GM19468 (cell line): ENCODE measurements at regions not wholly inside any gene's neighbourhood (a gene's known extent, or its start where the extent isn't known, plus 50 kb on each side); places are given as distances from the start of the nearest gene placed in this dataset.
"Not testable (repeated sequence)": the region's sequence is repeated elsewhere in the genome, so short reads cannot be mapped to it uniquely, and the experiment has no call there.

Experiments used
- ATAC-seq: cut with Tn5 transposase; IDR thresholded peaks from one replicate; pipeline ENCODE4 v1.9.1; 2021; ENCODE audit warnings: mild to moderate bottlenecking, moderate library complexity, moderate number of reproducible peaks; ENCODE audit not compliant: unreplicated experiment; ENCODE audit errors: extremely low read depth

- not testable (repeated sequence) for ATAC-seq
Measured at GRCh38 chr2:113386780-113387433, 50.6 kb upstream of the ZNG1B start.

DNA sequence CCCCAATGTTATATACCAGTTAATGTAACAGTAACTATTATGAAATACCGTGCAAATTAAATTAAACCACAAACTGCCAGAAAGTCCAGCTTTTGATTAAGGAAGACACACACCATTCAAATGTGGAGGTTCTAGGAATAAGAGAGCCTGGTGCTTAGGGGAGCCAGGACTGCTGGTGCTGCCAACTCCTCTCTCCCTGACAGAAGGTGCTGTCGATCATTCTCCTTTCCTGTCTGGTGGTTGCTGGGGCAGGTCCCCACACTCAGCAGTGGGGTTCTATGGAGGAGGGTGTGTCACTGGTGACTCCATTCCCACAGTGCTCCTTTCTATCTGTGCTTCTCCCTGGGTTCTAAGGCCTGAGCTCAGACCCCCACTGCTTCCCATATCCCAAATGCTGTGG, 57.9 kb upstream of the ZNG1B start:
- not testable (repeated sequence) for ATAC-seq

DNA sequence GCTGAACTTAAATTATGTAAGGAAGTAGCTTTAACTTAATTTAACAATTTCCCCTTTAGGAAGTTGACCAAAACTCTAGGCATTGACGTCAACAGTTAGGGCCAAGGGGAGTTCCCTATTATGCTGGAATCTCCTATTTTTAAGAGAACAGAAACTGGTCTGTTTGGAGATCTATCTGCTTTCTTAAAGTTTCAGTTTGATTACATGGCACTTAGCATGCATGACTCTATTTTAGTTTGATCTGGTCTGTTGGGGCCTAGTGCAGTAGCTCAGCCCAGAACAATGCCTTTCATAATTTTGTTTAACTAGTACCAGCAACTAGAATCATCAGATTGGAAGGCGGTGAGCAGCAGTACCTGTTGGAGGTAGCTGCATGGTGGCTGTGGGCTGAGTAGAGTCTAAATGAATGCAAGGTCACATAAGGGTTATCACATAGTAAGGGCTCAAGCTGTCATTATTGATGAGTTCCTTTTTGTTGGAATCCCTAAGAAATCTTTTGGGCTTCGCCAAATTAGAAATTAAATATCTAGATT, 60.5 kb upstream of the ZNG1B start:
- ATAC-seq, result peak; percentile 19

GRCh38 chr2:113376253-113376912, 61.1 kb upstream of the ZNG1B start:
- no peak for ATAC-seq

DNA sequence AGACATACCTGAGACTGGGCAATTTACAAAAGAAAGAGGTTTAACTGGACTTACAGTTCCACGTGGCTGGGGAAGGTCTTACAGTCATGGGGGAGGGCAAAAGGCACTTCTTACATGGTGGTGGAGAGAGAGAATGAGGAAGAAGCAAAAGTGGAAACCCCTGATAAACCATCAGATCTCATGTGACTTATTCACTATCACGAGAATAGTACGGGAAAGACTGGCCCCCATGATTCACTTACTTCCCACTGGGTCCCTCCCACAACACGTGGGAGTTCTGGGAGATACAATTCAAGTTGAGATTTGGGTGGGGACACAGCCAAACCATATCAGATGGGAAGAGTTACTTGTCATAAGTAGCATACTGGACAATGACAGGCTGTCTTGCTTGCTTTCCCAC, 62.6 kb upstream of the ZNG1B start:
- not testable (repeated sequence) for ATAC-seq

GRCh38 chr2:113372258-113372834, 65.1 kb upstream of the ZNG1B start:
- ATAC-seq, result not testable (repeated sequence)

DNA sequence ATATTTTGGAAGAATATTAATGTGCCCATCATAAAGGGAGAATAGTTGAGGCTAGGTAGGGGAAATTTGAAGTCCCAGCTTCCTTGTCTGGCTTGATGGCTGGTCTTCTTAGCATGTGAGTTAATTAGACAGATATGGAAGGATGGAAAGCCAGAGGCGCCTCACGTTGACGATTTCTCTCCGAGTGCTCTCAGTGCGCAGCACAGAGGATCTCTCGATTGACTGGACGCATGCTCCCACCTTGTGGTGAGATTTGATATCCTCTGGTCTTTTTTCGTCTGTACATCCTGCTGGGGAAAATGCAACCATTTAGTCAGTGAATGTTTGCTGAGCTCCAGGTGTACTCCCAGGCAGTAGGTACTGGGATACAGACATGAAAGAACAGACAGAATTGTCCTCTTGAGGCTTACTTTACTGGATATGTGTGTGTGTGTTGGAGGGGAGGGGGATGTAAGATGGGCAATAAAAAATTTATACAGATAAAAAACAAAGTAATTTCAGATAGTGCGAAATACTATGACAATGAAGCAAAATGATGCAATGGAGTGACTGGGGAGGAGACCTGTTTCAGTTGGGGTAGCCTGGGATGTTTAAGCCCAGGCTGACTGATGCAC, 66.9 kb upstream of the ZNG1B start:
- no peak for ATAC-seq

GRCh38 chr2:113370030-113370429, 67.5 kb upstream of the ZNG1B start:
- no peak for ATAC-seq

GRCh38 chr2:113368581-113368980, 68.9 kb upstream of the ZNG1B start:
- not testable (repeated sequence) for ATAC-seq

GRCh38 chr2:113366821-113367220, 70.7 kb upstream of the ZNG1B start:
- ATAC-seq, result not testable (repeated sequence)

GRCh38 chr2:113365791-113366190, 71.7 kb upstream of the ZNG1B start:
- ATAC-seq, result not testable (repeated sequence)

DNA sequence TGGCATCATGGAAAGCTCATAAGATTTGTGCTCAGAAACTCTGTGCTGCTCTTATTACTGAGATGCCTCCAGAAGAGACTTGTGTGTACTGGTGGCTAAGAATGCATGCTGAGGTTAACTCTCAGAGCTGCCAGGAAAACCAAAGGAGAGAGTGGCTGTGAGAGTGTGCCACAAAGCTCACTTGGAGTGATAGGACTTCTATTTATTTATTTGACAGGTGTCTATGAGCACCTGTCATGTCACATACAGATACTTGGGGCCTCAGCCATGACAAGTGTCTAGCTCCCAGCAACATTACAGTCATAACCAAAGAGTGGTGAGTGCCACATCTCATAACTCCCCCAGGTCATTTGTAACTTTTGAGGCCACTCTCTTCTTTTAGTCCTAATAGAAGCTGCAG, 72.2 kb upstream of the ZNG1B start:
- ATAC-seq, result not testable (repeated sequence)

- no peak for ATAC-seq
Measured at GRCh38 chr2:113361051-113361450, 76.4 kb upstream of the ZNG1B start.

DNA sequence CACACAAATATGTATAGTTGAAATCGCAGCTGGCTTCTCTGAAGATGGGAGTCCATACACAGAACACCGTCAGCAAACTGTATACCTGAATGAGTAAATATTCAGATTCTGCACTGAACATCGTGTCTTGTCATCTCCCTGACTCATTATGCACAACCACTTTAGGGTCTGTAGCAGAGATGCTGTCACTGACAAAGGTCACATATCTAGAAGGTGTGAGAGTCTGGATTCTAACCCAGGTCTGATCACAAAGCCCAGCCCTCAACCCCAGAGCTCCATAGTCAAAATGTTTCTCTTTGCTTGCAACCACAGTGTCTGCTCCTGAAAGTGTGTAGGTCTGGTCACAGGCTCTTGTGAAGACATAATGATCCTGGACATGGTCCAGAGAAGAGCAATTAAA, 78.3 kb upstream of the PAX8 start:
- ATAC-seq, result no peak

- not testable (repeated sequence) for ATAC-seq
Measured at GRCh38 chr2:113356284-113356683, 77.6 kb upstream of the PAX8 start.

GRCh38 chr2:113355339-113356015, 76.8 kb upstream of the PAX8 start:
- ATAC-seq, result not testable (repeated sequence)

DNA sequence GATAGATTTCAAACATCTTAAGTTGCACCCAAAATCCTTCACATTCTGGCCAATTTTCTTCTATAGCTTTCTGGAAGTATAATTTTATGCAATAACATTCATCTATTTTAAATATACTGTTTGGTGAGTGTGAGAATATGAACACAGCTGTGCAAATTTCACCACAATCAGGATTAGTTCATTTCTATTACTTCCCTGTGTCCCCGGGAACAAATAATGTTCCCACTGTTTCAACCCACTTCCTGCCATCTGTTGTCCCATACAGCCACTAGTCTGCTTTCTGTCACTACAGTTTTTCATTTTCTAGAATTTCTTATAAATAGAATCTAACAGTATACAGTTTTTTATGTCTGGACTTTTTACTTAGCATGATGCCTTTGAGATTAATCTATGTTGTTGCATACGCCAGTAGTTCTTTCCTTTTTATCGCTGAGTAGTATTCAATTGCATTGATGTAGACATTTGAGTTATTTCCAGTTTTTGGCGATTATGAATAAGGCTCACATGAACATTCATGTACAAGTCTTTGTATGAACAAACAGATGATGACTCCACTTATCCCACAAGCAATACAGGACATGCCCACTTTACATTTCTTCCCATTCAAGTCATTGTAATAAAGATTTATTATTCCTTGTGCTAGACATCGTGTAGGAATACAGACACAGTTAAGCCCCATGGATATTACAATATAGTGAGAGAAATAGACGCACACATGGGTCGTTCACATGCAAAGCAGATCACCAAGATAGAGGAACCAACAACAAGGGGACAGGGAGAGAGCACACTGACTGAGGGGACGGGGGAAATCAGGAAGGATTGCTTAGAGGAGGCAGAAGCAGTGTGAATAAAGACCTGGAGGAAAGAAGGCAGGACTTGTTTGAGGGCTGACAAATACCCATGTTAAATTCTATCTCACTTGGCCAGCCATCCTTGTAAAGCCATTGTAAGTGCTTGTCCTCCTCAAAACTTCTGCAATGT, 72.9 kb upstream of the PAX8 start:
- no peak for ATAC-seq

DNA sequence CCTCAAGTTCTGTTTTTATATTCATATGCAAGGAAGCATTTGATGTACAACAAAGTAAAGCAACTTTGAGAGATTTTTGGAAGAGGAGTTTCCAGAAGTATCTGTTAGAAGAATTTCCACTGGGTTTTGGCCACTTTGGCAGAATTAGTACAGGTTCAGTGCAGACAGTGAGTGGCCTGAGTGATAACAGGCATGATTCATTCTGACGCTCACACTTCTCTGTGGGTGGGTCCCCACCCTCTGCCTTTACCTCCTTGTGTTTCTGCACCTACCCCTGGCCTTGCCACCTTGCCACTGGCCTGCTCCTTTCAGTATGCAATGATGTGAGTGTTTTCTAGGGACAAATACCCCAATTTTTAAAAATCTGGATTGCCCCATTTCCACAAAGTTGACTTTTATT, 65.1 kb upstream of the PAX8 start:
- ATAC-seq, result not testable (repeated sequence)

DNA sequence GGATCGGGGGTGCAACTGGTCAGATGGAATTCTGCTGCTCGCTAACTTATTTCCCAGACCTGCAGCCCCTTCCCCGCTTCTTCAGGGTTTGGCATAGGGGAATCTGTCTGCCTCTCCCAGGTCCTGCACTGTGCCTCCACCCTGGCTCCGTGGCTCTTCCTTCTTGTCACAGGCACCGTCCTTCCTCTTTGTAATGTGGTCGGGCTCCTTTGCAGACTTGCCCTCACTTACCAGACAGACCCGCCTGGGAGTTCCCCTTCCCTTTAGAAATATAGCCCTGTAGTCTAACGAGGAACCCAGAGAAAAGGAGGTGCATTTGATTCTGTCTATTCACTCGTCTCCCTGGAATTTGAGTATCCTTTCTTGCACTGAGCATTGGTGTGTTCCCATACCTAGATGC, 63.9 kb upstream of the PAX8 start:
- ATAC-seq, result no peak
